22Rv1 (cell line): ENCODE measurements at regions not wholly inside any gene's neighbourhood (a gene's known extent, or its start where the extent isn't known, plus 50 kb on each side); places are given as distances from the start of the nearest gene placed in this dataset.

Experiments
- H3K27ac ChIP-seq: fragments of 450-650 bp; 2 replicates; pipeline ENCODE4 v1.5.1; 2017
- ZFX ChIP-seq: fragments of 450-650 bp; IDR thresholded peaks from 2 replicates; pipeline ENCODE4 v1.6.1; 2017; ENCODE audit warnings: antibody characterized with exemption, borderline replicate concordance
- TF ChIP-seq, protein P1 (sequence below): fragments of 450-650 bp; IDR thresholded peaks from 2 replicates; pipeline ENCODE4 v1.5.1; 2017; ENCODE audit warnings: mild to moderate bottlenecking

DNA sequence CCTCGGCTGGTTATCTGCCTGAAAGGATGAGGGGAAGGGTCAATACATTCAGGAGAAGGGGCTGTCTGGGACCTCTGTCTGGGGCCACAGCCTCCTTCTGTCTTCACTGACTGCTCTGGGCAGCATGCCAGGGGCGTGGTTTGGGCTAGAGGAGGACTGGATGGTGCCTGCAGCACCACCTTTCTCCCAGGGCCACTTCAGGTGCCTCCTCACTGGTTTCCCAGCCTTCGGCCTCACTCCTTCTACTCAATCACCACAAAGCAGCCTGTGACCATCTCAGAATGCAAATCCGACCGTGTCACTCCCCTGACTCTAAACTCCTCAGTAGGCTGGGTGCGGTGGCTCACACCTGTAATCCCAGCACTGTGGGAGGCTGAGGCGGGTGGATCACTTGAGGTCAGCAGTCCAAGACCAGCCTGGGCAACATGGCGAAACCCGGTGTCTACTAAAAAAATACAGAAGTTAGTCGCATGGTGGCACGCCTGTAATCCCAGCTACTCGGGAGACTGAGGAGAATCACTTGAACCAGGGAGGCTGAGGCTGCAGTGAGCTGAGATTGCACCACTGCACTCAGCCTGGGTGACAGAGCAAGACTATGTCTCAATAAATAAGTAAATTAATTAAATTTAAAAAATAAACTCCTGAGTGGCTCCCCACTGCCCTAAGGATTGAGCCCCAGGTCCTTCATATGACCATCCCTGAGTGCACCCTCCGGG lies 50.1 kb upstream of the ECE1 start:
- H3K27ac ChIP-seq, result peak overlapping the region; percentile 94
- TF ChIP-seq ZFX, result no peak
- TF ChIP-seq, protein P1, sequence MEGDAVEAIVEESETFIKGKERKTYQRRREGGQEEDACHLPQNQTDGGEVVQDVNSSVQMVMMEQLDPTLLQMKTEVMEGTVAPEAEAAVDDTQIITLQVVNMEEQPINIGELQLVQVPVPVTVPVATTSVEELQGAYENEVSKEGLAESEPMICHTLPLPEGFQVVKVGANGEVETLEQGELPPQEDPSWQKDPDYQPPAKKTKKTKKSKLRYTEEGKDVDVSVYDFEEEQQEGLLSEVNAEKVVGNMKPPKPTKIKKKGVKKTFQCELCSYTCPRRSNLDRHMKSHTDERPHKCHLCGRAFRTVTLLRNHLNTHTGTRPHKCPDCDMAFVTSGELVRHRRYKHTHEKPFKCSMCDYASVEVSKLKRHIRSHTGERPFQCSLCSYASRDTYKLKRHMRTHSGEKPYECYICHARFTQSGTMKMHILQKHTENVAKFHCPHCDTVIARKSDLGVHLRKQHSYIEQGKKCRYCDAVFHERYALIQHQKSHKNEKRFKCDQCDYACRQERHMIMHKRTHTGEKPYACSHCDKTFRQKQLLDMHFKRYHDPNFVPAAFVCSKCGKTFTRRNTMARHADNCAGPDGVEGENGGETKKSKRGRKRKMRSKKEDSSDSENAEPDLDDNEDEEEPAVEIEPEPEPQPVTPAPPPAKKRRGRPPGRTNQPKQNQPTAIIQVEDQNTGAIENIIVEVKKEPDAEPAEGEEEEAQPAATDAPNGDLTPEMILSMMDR, result no peak
